SK-N-SH treated with all-trans-retinoic acid at 6 μM for 48 hours (cell line): ENCODE measurements at regions not wholly inside any gene's neighbourhood (a gene's known extent, or its start where the extent isn't known, plus 50 kb on each side); places are given as distances from the start of the nearest gene placed in this dataset.

Experiments used
- ATAC-seq: fragments of 200-7000 bp; cut with Tn5 transposase; 3 replicates; pipeline ENCODE4 v1.9.1; 2020; ENCODE audit warnings: mild to moderate bottlenecking, moderate library complexity
- ARNTL ChIP-seq: fragments of 450-650 bp; formaldehyde crosslinking; IDR thresholded peaks from 2 replicates; pipeline ENCODE4 v1.5.0; 2020; ENCODE audit warnings: low read depth, mild to moderate bottlenecking, moderate library complexity, borderline replicate concordance
- BACH2 ChIP-seq: fragments of 250-450 bp; sonication (Bioruptor Pico); IDR thresholded peaks from 2 replicates; pipeline ENCODE4 v1.9.0; 2021; ENCODE audit warnings: mild to moderate bottlenecking, borderline replicate concordance
- CREB5 ChIP-seq: fragments of 250-450 bp; sonication (Bioruptor Pico); IDR thresholded peaks from 2 replicates; pipeline ENCODE4 v1.5.1; 2020; ENCODE audit warnings: low read depth, mild to moderate bottlenecking, moderate library complexity
- CSRNP3 ChIP-seq: fragments of 250-450 bp; sonication (Bioruptor Pico); IDR thresholded peaks from 2 replicates; pipeline ENCODE4 v1.5.1; 2021; ENCODE audit warnings: mild to moderate bottlenecking, moderate library complexity
- ESRRG ChIP-seq: fragments of 250-450 bp; sonication (Bioruptor Pico); IDR thresholded peaks from 2 replicates; pipeline ENCODE4 v1.6.1; 2021; ENCODE audit warnings: mild to moderate bottlenecking
- GLIS3 ChIP-seq: fragments of 250-450 bp; sonication (Bioruptor Pico); IDR thresholded peaks from 2 replicates; pipeline ENCODE4 v1.5.0; 2020; ENCODE audit warnings: mild to moderate bottlenecking, moderate library complexity
- ISL1 ChIP-seq: fragments of 250-450 bp; sonication (Bioruptor Pico); IDR thresholded peaks from 2 replicates; pipeline ENCODE4 v2.1.2; 2022; ENCODE audit warnings: mild to moderate bottlenecking, moderate library complexity
- OSR1 ChIP-seq: fragments of 250-450 bp; sonication (Bioruptor Pico); IDR thresholded peaks from 2 replicates; pipeline ENCODE4 v1.8.0; 2022; ENCODE audit warnings: moderate library complexity, mild to moderate bottlenecking, inconsistent platforms
- PATZ1 ChIP-seq: fragments of 250-450 bp; sonication (Bioruptor Pico); IDR thresholded peaks from 2 replicates; pipeline ENCODE4 v1.8.0; 2020; ENCODE audit warnings: mild to moderate bottlenecking, moderate library complexity, borderline replicate concordance
- POU6F1 ChIP-seq: fragments of 250-450 bp; sonication (Bioruptor Pico); IDR thresholded peaks from 2 replicates; pipeline ENCODE4 v1.8.0; 2021; ENCODE audit warnings: low read depth, mild to moderate bottlenecking, moderate library complexity, borderline replicate concordance
- PPARA ChIP-seq: fragments of 250-450 bp; sonication (Bioruptor Pico); IDR thresholded peaks from 2 replicates; pipeline ENCODE4 v1.5.0; 2020; ENCODE audit warnings: mild to moderate bottlenecking, borderline replicate concordance
- RARB ChIP-seq: fragments of 250-450 bp; sonication (Bioruptor Pico); IDR thresholded peaks from 2 replicates; pipeline ENCODE4 v1.8.0; 2021; ENCODE audit warnings: mild to moderate bottlenecking, moderate library complexity
- SNAI2 ChIP-seq: fragments of 250-450 bp; sonication (Bioruptor Pico); IDR thresholded peaks from 2 replicates; pipeline ENCODE4 v1.5.0; 2020; ENCODE audit warnings: mild to moderate bottlenecking, moderate library complexity
- TCF4 ChIP-seq: fragments of 250-450 bp; sonication (Bioruptor Pico); IDR thresholded peaks from 2 replicates; pipeline ENCODE4 v1.8.0; 2021; ENCODE audit warnings: mild to moderate bottlenecking, moderate library complexity, borderline replicate concordance
- TOX ChIP-seq: fragments of 250-450 bp; sonication (Bioruptor Pico); IDR thresholded peaks from 2 replicates; pipeline ENCODE4 v1.8.0; 2021; ENCODE audit warnings: mild to moderate bottlenecking, moderate library complexity, borderline replicate concordance
- TSHZ2 ChIP-seq: fragments of 250-450 bp; sonication (Bioruptor Pico); IDR thresholded peaks from 2 replicates; pipeline ENCODE4 v1.5.0; 2020; ENCODE audit warnings: mild to moderate bottlenecking, moderate library complexity
- ZC3H10 ChIP-seq: fragments of 250-450 bp; sonication (Bioruptor Pico); IDR thresholded peaks from 2 replicates; pipeline ENCODE4 v1.5.1; 2021; ENCODE audit warnings: mild to moderate bottlenecking, moderate library complexity
- ZFP3 ChIP-seq: fragments of 250-450 bp; sonication (Bioruptor Pico); IDR thresholded peaks from 2 replicates; pipeline ENCODE4 v1.5.0; 2020; ENCODE audit warnings: mild to moderate bottlenecking, moderate library complexity
- ZNF565 ChIP-seq: fragments of 450-650 bp; formaldehyde crosslinking; conservative IDR thresholded peaks from 2 replicates; pipeline ENCODE4 v1.5.0; 2020; ENCODE audit warnings: low read depth, mild to moderate bottlenecking, moderate library complexity
- ZNF70 ChIP-seq: fragments of 450-650 bp; formaldehyde crosslinking; IDR thresholded peaks from 2 replicates; pipeline ENCODE4 v1.5.0; 2020; ENCODE audit warnings: mild to moderate bottlenecking, moderate library complexity

GRCh38 chr7:52512656-52513055 is 522.8 kb upstream of the POM121L12 start:
- no peak for ATAC-seq
- TF ChIP-seq TOX (no peak), CREB5 (no peak), ZC3H10 (no peak), GLIS3 (no peak), ESRRG (CRISPR knock-in tag) (no peak)

- TF ChIP-seq ISL1 (CRISPR knock-in tag): no peak
- no peak for TF ChIP-seq ZNF565
- no peak for TF ChIP-seq ZNF70 (CRISPR knock-in tag)
- no peak for TF ChIP-seq POU6F1 (CRISPR knock-in tag)
- TF ChIP-seq TOX: no peak
- no peak for TF ChIP-seq ESRRG (CRISPR knock-in tag)
- TF ChIP-seq RARB (CRISPR knock-in tag): no peak
- TF ChIP-seq PPARA (CRISPR knock-in tag): no peak
- no peak for TF ChIP-seq SNAI2 (CRISPR knock-in tag)
- TF ChIP-seq ZC3H10: no peak
- no peak for TF ChIP-seq CSRNP3 (CRISPR knock-in tag)
- no peak for TF ChIP-seq BACH2 (CRISPR knock-in tag)
- no peak for TF ChIP-seq ARNTL (CRISPR knock-in tag)
- no peak for TF ChIP-seq TCF4 (CRISPR knock-in tag)
- no peak for TF ChIP-seq PATZ1
- no peak for TF ChIP-seq CREB5
- TF ChIP-seq TSHZ2 (CRISPR knock-in tag): no peak
- TF ChIP-seq GLIS3: no peak
- TF ChIP-seq ZFP3 (CRISPR knock-in tag): no peak
- no peak for TF ChIP-seq OSR1 (CRISPR knock-in tag)
- TF ChIP-seq, all 23 proteins: peak for 0
- ATAC-seq: no peak
These were observed 527.7 kb upstream of the POM121L12 start for GRCh38 chr7:52507546-52508255.

- TF ChIP-seq GLIS3: no peak
- TF ChIP-seq ARNTL (CRISPR knock-in tag): no peak
- no peak for TF ChIP-seq RARB (CRISPR knock-in tag)
- TF ChIP-seq PPARA (CRISPR knock-in tag): no peak
- ATAC-seq: no peak
These were observed 529.1 kb upstream of the POM121L12 start for GRCh38 chr7:52506325-52506724.
